PC-9 (cell line): ENCODE measurements at regions not wholly inside any gene's neighbourhood (a gene's known extent, or its start where the extent isn't known, plus 50 kb on each side); places are given as distances from the start of the nearest gene placed in this dataset.

Source experiments
- CTCF ChIP-seq: fragments of 200-600 bp; sonication (generic); conservative IDR thresholded peaks from 2 replicates; pipeline ENCODE4 v1.6.1; 2017; ENCODE audit warnings: mixed run types, antibody characterized with exemption, mild to moderate bottlenecking, moderate library complexity
- EZH2 ChIP-seq: fragments of 200-600 bp; sonication (generic); IDR thresholded peaks from 2 replicates; pipeline ENCODE4 v1.8.0; 2017; ENCODE audit warnings: antibody characterized with exemption, low read depth

DNA sequence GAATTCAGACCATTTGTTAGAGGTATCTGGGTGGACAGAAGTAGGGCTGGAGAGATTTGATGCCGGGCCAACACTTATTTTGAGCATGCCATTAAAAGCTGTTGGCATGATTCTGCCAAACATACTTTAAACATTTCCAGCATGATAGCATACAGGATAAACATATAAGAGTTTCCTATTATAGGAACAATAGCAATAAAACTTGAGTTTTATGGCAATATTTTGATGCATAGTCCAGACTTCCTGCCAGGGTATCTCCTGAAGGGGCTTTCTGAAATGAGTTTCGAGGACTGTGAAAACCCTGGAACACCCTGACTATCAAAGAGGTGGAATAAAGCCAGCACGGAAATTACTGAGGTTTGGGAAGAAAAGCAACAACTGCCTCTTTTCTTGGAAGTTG, 1398.0 kb upstream of the NXPH2 start:
- TF ChIP-seq EZH2: no peak
- TF ChIP-seq CTCF: no peak
